Hematopoietic multipotent progenitor cell treated with erythropoietin and hydrocortisone succinate and interleukin-3 and kit ligand, for 4 days (in vitro differentiated cells): ENCODE measurements at regions not wholly inside any gene's neighbourhood (a gene's known extent, or its start where the extent isn't known, plus 50 kb on each side); places are given as distances from the start of the nearest gene placed in this dataset.
"Not testable (repeated sequence)": the region's sequence is repeated elsewhere in the genome, so short reads cannot be mapped to it uniquely, and the experiment has no call there.

Experiments
- DNase-seq: peaks from one replicate; pipeline ENCODE4 v3.0.0-alpha.2; 2015

DNA sequence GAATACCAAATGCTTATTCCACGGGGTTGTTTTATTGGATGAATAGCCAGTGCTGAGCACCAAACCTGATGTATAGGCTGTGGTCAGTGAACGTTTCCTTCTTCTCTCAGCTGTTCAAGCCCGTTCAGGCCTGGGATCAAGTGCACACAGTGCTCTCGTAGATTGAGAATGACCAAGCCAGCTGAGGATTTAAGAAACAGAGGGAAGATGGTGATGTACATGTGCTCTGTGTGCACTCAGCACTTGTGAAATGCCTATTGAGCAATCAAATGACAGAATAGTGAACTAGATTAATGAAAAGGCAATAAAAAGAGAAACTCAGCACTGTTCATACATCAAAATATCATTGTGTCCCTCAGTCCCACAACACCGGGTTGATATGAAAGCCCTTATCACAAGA is 302.5 kb downstream of the BMPER start:
- no peak for DNase-seq

DNA sequence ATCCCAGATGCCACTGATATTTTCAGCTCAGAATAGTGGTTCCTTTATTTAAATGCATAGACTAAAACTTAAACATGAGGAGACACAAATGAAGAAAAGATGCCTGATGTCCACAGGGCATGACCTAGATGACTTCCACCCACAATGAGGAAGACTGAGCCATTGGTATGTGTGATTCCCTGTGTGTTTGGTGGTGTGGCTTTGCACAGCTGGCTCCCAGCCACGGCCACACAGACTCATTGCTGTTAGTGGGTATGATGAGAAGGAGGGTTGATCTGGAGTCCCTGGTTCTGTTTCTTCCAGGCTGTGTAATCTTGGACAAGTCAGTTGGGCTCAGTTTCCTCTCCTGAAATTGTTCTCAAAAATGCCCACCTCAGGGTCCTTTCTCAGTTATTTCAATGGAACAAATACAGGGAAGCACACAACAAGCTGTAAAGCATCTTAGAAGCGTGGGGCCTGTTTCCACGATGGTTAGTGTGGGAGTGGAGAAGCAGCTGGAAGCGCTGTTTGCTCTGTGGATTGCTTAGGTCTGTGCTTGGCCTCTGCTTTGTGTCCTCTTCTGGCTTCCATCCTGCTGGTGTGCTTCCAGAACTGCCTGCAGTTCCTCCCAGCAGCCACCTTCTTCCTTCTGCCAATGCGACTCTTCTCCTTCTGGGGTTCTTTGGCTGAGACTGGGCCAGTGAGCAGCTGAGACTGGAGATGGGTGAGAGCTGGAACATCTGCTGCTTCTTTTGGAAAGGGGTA is 303.7 kb downstream of the BMPER start:
- DNase-seq, result no peak

DNA sequence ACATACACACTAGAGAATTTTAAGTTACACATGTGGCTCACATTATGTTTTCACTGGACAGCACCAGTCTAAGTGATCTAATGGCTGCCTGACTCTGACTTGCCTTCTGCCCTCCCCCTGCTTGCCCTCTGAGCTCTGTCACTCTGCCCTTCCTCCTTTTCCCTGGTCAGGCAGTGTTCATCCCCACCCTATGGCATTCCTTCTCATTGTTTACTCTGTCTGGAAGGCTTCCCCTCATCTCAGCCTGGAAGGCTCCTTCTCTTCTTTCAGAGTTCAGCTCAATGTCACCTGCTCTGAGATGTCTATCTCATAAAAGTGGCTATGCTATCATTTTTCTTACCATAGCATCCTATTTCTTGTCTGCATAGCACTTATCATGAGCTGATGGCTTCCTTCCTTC is 305.7 kb downstream of the BMPER start:
- DNase-seq, result no peak

DNA sequence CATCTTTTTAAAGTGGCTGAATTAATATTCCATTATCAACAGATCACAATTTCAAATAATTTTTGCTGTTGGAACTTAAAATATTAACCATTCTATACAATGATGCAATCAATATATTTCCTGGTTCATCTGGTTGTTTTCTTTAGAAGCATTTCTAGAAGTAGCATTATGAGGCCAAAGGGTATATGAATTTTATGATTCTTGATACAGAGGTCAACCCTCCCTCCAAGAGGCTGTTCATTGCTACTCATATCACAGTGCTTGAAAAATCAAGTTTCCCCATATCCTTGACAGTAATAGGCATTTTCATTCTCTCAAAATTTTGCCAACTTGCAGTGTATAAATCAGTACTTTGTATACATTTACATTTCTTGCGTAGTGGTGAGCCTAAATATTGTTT is 312.6 kb downstream of the BMPER start:
- no peak for DNase-seq

DNA sequence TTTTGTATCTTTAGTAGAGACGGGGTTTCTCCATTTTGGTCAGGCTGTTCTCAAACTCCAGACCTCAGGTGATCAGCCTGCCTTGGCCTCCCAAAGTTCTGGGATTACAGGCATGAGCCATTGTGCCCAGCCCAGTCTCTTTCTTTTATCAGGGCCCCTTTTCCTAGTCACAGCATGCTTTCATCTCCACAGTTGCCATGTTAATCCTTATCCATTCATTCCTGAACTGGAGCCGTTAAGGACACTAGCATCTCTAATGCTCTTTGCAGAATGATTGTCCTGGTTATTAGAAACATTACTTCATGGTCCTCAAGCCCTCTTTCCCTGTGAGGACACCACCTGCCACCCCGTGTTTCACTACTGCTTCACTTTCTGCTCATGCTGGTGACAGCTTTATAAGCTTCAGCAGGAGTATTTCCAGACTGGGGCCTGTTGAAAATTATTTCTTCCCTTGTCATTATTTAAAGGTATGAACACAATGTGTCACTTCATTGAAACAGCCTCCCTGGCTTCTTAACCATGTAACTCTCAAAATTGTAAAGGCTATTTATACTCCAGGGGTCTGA is 313.9 kb downstream of the BMPER start:
- DNase-seq, result no peak

DNA sequence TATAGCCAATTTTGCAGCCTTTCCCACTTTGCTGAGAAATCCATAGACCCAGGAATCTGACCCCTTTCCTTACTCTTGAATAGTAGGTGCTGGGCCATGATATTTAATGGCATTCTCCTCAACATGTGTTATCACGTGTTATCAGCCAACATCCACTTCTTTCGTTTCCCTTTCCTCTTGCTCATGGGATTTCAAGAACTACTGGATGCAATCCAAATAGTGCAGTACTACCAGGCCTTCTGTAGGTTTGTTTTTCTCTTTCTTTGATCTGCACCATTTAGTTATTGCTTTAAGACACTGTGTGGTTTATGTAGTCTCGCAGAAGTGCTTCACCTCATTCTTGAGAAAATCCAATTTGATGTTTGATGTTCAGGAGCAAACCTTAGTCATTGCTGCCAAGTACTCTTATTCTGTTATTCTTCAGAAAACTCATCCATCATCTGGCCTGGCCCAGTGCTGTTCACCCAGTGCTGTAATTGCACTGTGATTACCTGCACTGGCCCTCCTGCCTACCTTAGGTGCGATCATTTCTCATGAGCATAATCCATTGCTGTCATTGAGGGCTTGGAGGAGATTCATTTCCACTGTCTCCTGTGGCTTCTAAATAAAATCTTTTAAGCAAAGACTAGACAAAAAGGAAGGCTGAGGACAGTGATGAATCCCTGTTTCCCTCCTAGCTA is 315.3 kb downstream of the BMPER start:
- DNase-seq, result no peak

DNA sequence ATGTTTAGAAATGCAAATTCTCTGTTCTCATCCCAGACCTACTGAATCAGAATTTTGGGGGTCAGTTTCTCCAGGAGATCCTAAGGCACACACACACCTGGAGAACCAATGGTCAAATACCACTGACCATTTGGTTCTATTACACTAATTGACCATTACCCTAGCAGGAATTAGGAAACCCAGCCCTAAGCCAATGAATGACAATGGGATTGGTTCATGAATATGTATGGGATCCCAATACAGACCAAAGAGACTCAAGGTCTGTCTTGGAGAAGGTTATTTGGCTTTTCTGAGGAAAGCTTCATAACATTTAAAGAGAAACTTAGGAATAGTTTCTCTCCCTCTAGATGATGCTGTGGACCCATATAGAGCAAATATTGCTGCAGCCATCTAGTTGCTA is 317.0 kb downstream of the BMPER start:
- DNase-seq, result no peak

DNA sequence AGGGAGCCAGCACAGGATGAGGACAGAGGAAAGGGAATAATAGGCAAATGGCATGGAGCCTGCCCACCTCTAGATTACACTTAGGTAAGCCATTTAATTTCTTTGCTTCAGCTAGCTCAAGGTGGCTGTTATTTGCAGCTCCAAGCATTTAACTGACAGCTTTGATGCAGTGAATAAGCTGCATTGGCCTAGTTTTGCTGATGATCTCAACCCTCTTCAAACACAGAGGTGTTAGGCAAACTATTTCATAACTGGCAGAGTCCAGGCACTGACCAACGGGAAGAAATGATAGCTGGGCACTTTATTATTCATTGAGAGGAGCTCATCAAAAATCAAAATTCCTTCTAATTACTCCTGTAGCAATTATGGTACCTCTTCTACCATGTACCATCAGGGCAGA is 317.4 kb downstream of the BMPER start:
- no peak for DNase-seq

DNA sequence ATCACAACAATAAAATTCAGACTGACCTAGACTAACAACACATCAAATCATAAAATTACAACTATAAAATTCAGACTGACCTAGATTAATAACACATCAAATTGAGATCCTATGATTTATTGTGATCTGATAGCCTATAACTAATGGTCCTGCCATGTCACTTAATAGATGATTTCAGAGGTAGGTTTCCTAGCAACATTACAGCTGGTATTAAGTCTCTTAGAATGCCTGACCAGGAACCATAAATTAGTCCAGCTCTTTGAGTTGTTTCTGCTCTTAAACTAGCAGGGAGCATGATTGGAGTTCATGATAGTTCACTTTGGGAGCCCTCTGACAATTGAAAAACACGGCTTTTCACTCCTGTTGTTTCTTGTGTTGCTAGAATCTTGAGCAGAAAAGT is 318.9 kb downstream of the BMPER start:
- no peak for DNase-seq

DNA sequence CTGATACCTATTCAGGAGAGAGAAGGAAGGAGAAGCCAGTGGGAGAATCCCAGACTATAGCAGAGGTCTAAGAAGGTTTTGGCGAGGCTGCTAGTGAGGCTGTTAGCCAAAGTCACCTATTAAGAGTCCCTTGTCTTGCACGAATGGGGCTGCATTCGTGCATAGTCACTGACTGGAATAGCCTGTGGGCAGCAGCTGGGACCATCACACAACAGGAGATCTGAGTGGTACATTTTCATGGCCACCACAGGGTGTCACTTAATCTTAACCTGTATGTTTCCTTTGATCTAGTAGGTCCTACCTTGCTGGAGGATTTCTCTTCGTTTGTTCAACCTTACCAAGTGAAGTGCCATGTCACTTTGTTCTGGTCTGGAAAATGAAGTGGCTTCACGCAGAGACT is 319.9 kb downstream of the BMPER start:
- no peak for DNase-seq

DNA sequence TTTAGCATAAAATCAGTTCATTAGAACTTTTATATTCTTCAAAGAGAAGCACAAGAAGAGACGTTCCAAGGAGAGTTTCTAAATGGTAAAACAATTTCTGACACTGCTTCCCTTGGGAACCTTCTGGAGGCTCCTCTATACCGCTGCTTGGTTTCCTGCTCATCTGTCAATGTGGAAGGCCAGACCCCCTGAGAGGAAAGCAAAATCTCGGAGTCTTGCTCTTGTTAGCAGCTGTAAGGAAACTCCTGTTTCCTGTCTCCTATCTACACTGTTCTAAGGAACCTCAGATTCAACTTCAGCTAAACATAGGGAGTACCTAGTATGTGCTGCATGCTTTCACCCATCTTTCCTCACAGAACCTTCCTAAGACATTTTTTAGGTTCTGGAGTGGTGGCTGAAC is 322.2 kb downstream of the BMPER start:
- no peak for DNase-seq

DNA sequence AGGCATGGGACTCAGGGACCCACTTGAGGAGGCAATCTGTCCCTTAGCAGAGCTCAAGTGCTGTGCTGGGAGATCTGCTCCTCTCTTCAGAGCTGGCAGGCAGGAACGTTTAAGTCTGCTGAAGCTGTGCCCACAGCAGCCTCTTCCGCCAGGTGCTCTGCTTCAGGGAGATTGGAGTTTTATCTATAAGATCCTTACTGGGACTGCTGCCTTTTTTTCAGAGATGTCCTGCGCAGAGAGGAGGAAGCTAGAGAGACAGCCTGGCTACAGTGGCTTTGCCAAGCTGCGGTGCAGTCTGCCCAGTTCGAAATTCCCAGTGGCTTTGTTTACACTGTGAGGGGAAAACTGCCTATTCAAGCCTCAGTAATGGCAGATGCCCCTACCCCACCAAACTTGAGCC is 329.8 kb downstream of the BMPER start:
- not testable (repeated sequence) for DNase-seq

DNA sequence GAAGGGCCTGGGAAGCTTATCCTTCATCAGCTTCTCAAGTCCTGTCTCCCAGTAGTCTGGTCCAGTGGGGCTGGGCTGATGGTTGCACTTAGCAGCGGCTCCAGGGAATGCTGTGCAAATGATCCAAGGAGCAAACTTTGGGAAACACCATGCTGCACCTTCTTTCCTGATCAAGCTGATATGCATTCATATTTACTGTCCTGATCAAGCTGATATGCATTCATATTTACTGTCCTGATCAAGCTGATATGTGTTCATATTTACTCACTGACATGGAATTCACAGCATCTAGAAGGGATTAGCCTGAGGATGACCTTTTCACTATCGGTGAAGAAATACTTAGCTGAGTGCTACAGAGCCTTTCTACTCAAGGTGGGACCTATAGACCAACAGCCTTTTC is 330.7 kb downstream of the BMPER start:
- no peak for DNase-seq

DNA sequence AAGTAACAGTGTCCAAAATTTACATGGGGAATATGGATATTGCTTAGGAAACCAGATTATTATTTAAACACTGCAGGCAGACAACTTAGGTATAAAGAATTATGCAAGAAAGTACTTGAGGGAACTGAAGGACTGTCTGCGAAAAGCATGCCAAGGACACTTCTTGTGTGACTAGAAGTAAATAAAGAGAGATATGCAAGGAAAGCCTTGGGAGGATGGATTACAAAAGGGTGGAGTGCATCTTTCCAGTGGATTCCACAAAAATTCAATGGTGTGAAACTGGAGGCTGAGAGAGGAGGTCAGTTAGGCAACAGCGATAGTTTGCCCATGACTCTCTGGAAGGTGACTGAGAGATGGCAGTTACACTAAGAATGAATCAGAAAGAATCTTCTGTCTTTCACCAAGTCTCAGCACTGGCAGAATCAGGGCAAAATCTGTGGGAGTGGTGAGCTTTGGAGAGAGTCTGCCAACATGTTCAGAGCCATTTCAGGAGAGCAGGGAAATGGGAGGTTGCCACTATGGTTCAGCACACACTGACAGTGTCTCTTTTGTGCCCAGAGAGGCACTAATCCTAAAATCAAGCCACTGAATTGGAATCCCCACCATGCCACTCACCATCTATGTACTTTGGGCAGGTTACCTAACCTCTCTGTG is 331.6 kb downstream of the BMPER start:
- DNase-seq, result no peak

DNA sequence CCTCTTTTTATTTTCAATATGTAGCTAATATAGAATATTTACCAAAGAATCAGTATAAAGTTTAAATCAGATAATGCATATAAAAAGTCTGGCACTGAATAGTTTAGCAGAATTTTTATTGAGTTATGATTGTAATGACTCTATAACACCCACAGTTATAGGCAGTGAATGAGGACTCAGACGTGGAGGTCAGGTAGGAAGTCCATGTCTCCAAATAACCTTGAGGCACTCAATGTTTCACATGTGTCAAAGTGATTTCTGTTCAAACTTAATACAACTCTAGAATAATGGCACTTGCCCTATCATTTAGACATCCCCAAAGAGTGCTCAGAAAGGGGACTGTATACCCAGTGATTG is 332.1 kb downstream of the BMPER start:
- DNase-seq, result no peak

DNA sequence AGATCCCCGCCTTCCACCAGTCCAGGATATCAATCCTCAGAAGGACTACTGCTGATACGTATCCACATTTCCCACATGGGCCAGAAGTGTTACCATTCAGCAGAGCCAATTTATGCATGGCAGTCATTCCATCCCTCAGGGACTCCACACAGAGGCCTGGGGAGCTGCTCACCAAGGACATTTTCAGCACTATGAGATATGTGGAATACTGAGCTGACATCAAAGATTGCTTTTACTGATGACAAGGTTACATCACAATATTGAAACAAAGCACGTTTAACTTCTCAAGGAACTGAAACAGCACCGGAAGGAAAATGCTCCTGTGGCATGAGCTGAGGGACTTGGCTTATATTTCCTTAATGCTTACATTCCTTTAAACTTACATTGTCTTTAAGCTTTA is 335.1 kb downstream of the BMPER start:
- DNase-seq, result no peak

DNA sequence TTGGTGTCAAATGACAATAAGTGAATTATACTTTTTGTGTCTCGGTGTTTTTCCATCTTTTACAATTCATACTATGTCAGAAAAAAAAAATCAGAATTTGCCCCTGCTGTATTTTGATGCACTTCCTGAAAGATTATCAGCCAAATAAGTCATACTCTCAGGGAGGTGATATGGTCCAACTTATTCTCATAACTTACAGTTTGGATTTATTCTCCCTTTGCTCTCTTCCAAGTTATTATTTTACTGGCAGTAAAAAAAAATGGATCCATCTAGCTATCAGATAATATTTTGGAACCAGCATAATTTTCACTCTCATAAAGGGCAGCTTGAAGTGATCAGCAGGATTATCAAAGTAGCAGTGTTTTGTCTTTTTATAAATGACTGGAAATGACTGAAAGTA is 337.1 kb downstream of the BMPER start:
- no peak for DNase-seq

DNA sequence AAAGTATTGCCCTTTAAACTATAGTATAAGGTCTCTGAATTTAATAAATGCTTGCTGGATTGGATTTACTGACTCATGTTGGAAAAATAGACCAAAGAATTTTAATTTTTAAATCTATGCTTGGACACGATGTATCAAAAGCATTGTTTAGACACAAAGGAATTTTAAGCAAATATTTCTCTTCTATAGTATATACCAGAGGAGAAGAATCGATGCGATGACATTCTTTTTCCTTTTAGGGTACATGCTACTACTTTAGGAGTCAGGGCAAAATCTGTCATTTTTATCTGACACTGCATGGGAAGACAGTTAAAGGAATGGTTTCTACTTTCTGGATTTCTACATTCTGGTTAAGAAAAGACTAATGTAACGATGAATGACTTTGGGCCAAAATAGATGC is 339.9 kb downstream of the BMPER start:
- DNase-seq, result no peak

DNA sequence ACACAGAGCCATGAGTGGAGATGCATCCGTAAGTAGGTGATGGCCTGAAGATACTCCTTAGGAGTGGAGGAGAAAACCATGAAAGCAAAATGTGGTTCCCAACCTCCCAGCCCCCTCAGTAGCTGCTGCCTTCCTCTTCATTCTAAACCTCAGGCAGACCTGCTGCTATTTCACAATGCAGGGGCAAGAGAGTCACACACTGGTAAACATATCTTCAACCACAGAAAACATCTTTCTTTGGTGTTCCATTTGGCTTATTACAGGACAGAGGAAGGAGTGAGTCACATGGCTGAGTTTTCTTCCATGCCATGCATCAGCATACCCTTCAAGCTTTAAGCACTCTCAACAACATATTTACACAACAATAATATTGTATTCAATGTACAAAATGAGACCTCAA is 342.1 kb downstream of the BMPER start:
- DNase-seq, result no peak

DNA sequence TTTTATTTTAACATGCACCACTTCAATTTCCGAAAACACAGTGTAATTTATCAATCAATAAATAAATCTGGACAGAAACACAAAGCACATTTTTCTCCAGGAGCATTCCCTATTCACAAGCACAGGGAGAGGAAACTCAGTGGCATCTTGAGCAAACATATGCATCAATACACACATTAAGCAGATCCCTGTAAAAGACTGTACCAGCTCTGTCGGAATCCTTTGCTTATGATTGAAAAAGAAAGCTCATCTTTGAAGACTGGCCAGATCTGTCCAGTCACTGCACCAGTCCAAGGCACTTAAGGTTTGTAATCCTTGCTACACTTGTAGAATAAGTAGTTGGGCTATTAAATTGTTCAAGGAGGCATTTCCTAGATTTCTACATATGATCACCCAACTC is 343.9 kb downstream of the BMPER start:
- no peak for DNase-seq

DNA sequence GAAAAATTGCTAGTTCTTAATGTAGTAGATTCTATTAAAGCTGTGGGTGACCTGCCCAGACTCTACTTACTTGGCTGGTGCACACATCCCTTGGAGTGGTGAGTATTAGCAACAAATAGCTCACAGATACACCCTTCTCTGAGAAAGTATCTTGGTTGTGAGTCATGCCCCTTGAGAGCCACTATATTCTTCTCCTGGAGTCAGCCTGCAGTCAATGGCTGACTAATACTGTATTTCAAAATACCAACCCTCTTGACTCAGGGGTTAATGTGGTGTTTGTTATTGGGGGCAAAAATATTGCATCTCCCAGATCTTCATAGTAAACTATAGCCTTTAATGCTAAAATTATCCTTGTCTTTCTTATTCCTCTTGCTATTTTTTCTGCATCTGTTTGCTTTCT is 354.9 kb downstream of the BMPER start:
- DNase-seq, result no peak

DNA sequence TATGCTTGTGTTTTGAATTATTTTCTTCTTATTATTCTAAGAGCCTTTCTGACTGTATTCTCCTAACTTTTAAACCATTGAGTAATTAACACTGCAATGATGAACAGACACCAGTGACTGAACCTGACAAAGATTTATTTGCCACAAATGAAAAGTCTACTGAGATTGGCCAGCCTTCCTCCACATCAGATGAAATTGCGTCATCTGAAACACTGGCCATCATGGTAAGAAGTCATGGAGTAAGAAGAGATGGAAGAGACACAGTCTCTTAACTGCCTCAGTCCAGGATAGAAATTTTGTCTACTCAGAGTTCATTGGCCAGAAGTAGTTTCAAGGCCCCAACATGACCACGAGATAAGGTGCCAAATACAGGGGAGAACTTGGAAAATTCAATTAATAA is 357.8 kb downstream of the BMPER start:
- DNase-seq, result no peak

DNA sequence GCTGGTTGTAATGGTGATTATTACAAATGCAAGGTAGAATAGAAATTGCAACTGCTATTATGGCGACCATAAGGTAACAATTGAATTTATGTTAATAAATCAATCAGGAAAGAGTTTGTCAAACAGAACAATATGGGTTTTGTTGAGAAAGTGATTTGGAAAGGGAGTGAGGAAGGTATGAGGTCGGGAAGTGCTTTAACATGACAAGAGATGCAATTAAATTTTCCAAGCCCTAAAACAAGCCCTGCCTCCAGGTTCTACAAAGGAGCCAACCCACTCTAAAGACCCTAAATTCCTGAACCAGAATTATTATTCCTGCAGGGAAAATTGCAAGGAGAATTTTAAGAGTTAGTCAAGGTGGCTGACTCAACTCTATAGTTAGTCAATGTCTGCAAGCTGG is 363.7 kb downstream of the BMPER start:
- no peak for DNase-seq

DNA sequence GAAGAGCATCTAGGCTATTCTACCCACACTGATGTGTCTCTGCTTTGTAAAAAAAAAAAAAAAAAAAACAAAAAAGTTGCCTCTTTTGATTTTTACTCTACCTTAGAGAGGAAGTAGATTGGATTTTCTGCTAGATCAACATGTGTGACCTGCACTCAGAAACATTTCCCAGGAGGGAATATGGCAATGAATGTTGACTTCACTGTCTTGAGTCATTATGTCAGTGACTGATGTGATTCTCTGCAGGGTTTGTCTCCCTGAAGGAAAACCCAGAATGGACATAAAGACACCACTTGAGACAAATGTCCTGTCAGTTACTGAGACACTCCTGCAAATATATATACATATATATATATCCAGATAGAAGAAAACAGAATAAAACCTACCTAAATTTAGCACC is 370.3 kb downstream of the BMPER start:
- no peak for DNase-seq
